Esophagus squamous epithelium (tissue), 4 donors: ENCODE measurements at regions not wholly inside any gene's neighbourhood (a gene's known extent, or its start where the extent isn't known, plus 50 kb on each side); places are given as distances from the start of the nearest gene placed in this dataset.

Experiments
- POLR2A ChIP-seq, 4 donors: fragments of 450-650 bp; IDR thresholded peaks; one replicate each; pipeline ENCODE4 v1.6.1; 2017; ENCODE audit warnings: antibody characterized with exemption in 4 of 4, mild to moderate bottlenecking in 4 of 4, moderate library complexity in 3 of 4
- TF ChIP-seq, protein P1 (sequence below), 6 experiments: fragments of 450-650 bp in 4 of 6; fragments of 200-600 bp in 2 of 6; sonication (generic) in 2 of 6; IDR thresholded peaks; one replicate each; pipeline ENCODE4 v1.5.1; 2016 to 2019; ENCODE audit warnings: antibody characterized with exemption in 6 of 6, mild to moderate bottlenecking in 4 of 6, moderate library complexity in 4 of 6

DNA sequence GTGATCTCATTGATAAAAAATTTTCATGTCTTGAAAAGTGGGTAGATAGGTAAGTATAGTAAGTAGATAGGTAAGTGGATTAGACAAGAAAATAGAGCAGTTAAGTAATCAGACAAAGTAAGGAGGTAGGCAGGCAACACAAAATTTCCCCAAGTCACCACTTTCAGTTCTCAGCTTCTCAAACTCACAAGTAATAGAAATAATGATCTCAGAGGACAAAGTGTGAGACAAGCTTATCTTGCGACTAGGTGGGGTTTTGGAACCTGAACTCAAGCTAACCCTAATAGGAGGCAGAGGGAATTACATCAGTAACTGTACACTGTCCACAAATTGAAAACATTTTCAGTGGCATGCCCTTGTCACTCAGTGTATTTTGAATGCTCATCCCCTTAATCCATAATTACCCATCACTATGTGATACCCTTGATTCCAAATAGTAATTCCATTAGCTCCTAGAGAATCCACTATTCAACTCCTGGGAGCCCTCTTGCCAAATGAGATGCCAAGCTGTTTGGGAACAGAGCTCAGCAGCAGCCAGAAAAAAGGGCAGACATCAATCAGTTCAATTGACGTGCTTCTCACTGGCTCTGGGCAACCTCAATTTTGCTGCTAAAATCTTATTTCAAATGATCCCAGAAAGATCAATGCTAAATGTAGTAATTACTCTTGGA, 703.2 kb downstream of the XPNPEP1 start:
- TF ChIP-seq, protein P1, sequence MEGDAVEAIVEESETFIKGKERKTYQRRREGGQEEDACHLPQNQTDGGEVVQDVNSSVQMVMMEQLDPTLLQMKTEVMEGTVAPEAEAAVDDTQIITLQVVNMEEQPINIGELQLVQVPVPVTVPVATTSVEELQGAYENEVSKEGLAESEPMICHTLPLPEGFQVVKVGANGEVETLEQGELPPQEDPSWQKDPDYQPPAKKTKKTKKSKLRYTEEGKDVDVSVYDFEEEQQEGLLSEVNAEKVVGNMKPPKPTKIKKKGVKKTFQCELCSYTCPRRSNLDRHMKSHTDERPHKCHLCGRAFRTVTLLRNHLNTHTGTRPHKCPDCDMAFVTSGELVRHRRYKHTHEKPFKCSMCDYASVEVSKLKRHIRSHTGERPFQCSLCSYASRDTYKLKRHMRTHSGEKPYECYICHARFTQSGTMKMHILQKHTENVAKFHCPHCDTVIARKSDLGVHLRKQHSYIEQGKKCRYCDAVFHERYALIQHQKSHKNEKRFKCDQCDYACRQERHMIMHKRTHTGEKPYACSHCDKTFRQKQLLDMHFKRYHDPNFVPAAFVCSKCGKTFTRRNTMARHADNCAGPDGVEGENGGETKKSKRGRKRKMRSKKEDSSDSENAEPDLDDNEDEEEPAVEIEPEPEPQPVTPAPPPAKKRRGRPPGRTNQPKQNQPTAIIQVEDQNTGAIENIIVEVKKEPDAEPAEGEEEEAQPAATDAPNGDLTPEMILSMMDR (IDR thresholded peaks at IDR 0.05): no peak
- no peak for TF ChIP-seq POLR2A (IDR thresholded peaks at IDR 0.05)
